Heart left ventricle (tissue), 13 donors: ENCODE measurements at regions not wholly inside any gene's neighbourhood (a gene's known extent, or its start where the extent isn't known, plus 50 kb on each side); places are given as distances from the start of the nearest gene placed in this dataset.

Source experiments
- POLR2A ChIP-seq, 2 donors: fragments of 450-650 bp; IDR thresholded peaks; one replicate each; pipeline ENCODE4 v1.6.1; 2017; ENCODE audit warnings: antibody characterized with exemption in 2 of 2, mild to moderate bottlenecking in 2 of 2, moderate library complexity in 2 of 2
- TF ChIP-seq, protein P1 (sequence below), 12 donors: fragments of 200-600 bp; sonication (generic) in 4 of 12; IDR thresholded peaks; one replicate each; pipeline versions ENCODE4 v1.5.0 to v1.8.0; 2018 to 2022; ENCODE audit warnings: antibody characterized with exemption in 12 of 12, mild to moderate bottlenecking in 5 of 12
- donor health status: ischemic (EF 13 %, LVEDD 7.1; RV severe dilation, severe dysfunction).
- donor health status: DM: no; HTN: yes; CAD: no.
- donor health status: DM: no; HTN: no; CAD: no.
- donor health status: ischemic (EF 25% LVEDD 6.9; RV normal size, moderate dysfunction).
- donor health status: ischemic (EF 25% LVEDD 5.7; RV mildly dilated, moderate dysfunction).
- donor health status: ischemic (EF 35%, LVEDD 5.7; RV mildly dilated, moderate dysfunction).
- donor health status: nonischemic (EF 11% LVEDD 7.7; RV severe dilation, severe dysfunction).
- donor health status: DM: yes; HTN: yes; CAD: no.
- donor health status: PGD.
- donor health status: ischemic (EF 29% LVEDD 5.4; RV normal size, mild dysfunction).
- donor health status: nonischemic (EF 23%, LVEDD 6.1; RV moderate dilation, normal function).

DNA sequence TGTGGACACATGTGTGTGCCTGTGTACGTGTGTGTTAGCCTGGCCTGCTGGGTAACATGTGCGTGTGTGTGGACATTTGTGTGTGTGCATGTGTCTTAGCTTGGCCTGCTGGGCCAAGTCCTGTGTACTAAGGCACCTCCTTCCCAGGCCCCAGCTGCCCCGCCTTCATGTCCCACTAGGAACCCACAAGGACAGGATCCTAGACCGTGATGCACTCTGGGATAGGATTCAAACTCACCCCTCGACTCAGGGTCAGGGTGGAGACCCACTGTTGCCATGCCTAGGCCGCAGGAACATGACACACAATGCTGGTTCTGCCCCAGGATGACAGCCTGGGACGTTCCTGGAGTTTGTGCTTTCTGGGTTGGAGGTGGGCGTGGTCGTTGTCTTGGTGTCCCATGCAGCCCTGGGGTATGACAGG, 89.9 kb upstream of the TMPRSS2 start:
- TF ChIP-seq POLR2A (IDR thresholded peaks at IDR 0.05) = no peak
- TF ChIP-seq, protein P1, sequence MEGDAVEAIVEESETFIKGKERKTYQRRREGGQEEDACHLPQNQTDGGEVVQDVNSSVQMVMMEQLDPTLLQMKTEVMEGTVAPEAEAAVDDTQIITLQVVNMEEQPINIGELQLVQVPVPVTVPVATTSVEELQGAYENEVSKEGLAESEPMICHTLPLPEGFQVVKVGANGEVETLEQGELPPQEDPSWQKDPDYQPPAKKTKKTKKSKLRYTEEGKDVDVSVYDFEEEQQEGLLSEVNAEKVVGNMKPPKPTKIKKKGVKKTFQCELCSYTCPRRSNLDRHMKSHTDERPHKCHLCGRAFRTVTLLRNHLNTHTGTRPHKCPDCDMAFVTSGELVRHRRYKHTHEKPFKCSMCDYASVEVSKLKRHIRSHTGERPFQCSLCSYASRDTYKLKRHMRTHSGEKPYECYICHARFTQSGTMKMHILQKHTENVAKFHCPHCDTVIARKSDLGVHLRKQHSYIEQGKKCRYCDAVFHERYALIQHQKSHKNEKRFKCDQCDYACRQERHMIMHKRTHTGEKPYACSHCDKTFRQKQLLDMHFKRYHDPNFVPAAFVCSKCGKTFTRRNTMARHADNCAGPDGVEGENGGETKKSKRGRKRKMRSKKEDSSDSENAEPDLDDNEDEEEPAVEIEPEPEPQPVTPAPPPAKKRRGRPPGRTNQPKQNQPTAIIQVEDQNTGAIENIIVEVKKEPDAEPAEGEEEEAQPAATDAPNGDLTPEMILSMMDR (IDR thresholded peaks at IDR 0.05) = no peak
